GM18519 (cell line): ENCODE measurements at regions not wholly inside any gene's neighbourhood (a gene's known extent, or its start where the extent isn't known, plus 50 kb on each side); places are given as distances from the start of the nearest gene placed in this dataset.
"Not testable (repeated sequence)": the region's sequence is repeated elsewhere in the genome, so short reads cannot be mapped to it uniquely, and the experiment has no call there.

Experiments used
- ATAC-seq: cut with Tn5 transposase; IDR thresholded peaks from one replicate; pipeline ENCODE4 v1.9.1; 2021; ENCODE audit warnings: mild to moderate bottlenecking, moderate library complexity; ENCODE audit not compliant: unreplicated experiment, low FRiP score

- no peak for ATAC-seq
Measured at GRCh38 chr6:170069611-170070010, 221.3 kb downstream of the DLL1 start.

GRCh38 chr6:170068496-170068895 lies 222.4 kb downstream of the DLL1 start:
- no peak for ATAC-seq

- no peak for ATAC-seq
Measured at GRCh38 chr6:170067923-170068360, 222.9 kb downstream of the DLL1 start.

GRCh38 chr6:170067181-170067641 lies 223.7 kb downstream of the DLL1 start:
- no peak for ATAC-seq

GRCh38 chr6:170066679-170067078 lies 224.2 kb downstream of the DLL1 start:
- ATAC-seq, result no peak

GRCh38 chr6:170063851-170064602 lies 226.9 kb downstream of the DLL1 start:
- no peak for ATAC-seq

- ATAC-seq, result no peak
Measured at GRCh38 chr6:170063431-170063830, 227.4 kb downstream of the DLL1 start.

- no peak for ATAC-seq
Measured at GRCh38 chr6:170062915-170063241, 228.0 kb downstream of the DLL1 start.

GRCh38 chr6:170062209-170062914 lies 228.5 kb downstream of the DLL1 start:
- ATAC-seq, result no peak

GRCh38 chr6:170058878-170059485 lies 231.9 kb downstream of the DLL1 start:
- no peak for ATAC-seq

GRCh38 chr6:170057961-170058877 lies 232.7 kb downstream of the DLL1 start:
- ATAC-seq, result no peak

GRCh38 chr6:170057034-170057734 lies 233.7 kb downstream of the DLL1 start:
- no peak for ATAC-seq

- no peak for ATAC-seq
Measured at GRCh38 chr6:170056278-170056711, 234.6 kb downstream of the DLL1 start.

GRCh38 chr6:170055797-170056196 lies 235.1 kb downstream of the DLL1 start:
- ATAC-seq, result not testable (repeated sequence)

- no peak for ATAC-seq
Measured at GRCh38 chr6:170053966-170054661, 236.8 kb downstream of the DLL1 start.

GRCh38 chr6:170052991-170053821 lies 237.7 kb downstream of the DLL1 start:
- ATAC-seq, result no peak

GRCh38 chr6:170051229-170052172 lies 239.4 kb downstream of the DLL1 start:
- ATAC-seq, result no peak
